DOHH2 (cell line): ENCODE measurements at regions not wholly inside any gene's neighbourhood (a gene's known extent, or its start where the extent isn't known, plus 50 kb on each side); places are given as distances from the start of the nearest gene placed in this dataset.
A peak's percentile ranks its signal among the peaks of the same experiment; 100 is the strongest.

Source experiments
- H3F3A ChIP-seq: fragments of 200-600 bp; sonication (generic), shearing (Covaris generic); 2 replicates; pipeline ENCODE4 v1.6.0; 2016; ENCODE audit warnings: antibody characterized with exemption, mild to moderate bottlenecking; ENCODE audit not compliant: control insufficient read depth, insufficient read depth
- H3K27ac ChIP-seq: fragments of 200-600 bp; sonication (generic); 2 replicates; pipeline ENCODE4 v1.5.1; 2014; ENCODE audit warnings: low read depth, mild to moderate bottlenecking, low read length, moderate library complexity
- H3K27me3 ChIP-seq: fragments of 200-600 bp; sonication (generic); 2 replicates; pipeline ENCODE4 v1.6.1; 2014; ENCODE audit warnings: mild to moderate bottlenecking, low read length, mixed read lengths; ENCODE audit not compliant: control insufficient read depth
- H3K36me3 ChIP-seq: fragments of 200-600 bp; sonication (generic); 2 replicates; pipeline ENCODE4 v1.6.1; 2014; ENCODE audit warnings: mild to moderate bottlenecking, low read length, moderate library complexity, mixed read lengths; ENCODE audit not compliant: control insufficient read depth
- H3K4me1 ChIP-seq: fragments of 200-600 bp; sonication (generic); 2 replicates; pipeline ENCODE4 v1.6.1; 2014; ENCODE audit warnings: mild to moderate bottlenecking, low read length, mixed read lengths; ENCODE audit not compliant: control insufficient read depth
- H3K4me2 ChIP-seq: fragments of 200-600 bp; sonication (generic); 2 replicates; pipeline ENCODE4 v1.6.0; 2014; ENCODE audit warnings: mild to moderate bottlenecking, low read length, moderate library complexity
- H3K4me3 ChIP-seq: fragments of 200-600 bp; sonication (generic); 2 replicates; pipeline ENCODE4 v1.5.1; 2014; ENCODE audit warnings: mild to moderate bottlenecking, low read length, mixed read lengths
- H3K79me2 ChIP-seq: fragments of 200-600 bp; sonication (generic); 2 replicates; pipeline ENCODE4 v1.6.1; 2014; ENCODE audit warnings: mild to moderate bottlenecking, low read length, mixed read lengths; ENCODE audit not compliant: control insufficient read depth
- H3K9me2 ChIP-seq: fragments of 200-600 bp; sonication (generic); replicated peaks from 2 replicates; pipeline ENCODE4 v1.6.1; 2014; ENCODE audit warnings: mild to moderate bottlenecking, low read length, mixed read lengths; ENCODE audit not compliant: control insufficient read depth
- H3K9me3 ChIP-seq: fragments of 200-600 bp; sonication (generic); 2 replicates; pipeline ENCODE4 v1.6.1; 2014; ENCODE audit warnings: antibody characterized with exemption, low read length, mixed read lengths; ENCODE audit not compliant: control insufficient read depth, insufficient read depth
- H4K20me1 ChIP-seq: fragments of 200-600 bp; sonication (generic); 2 replicates; pipeline ENCODE4 v1.6.0; 2014; ENCODE audit warnings: low read depth, mild to moderate bottlenecking, antibody characterized with exemption, low read length, moderate library complexity; ENCODE audit not compliant: control insufficient read depth, insufficient read depth
- EZH2phosphoT487 ChIP-seq: fragments of 200-600 bp; sonication (generic); IDR thresholded peaks from 2 replicates; pipeline ENCODE4 v1.6.1; 2017; ENCODE audit warnings: borderline replicate concordance, mild to moderate bottlenecking, antibody characterized with exemption, low read length, moderate library complexity, mixed read lengths
- TF ChIP-seq, protein P1 (sequence below): fragments of 200-600 bp; sonication (generic); IDR thresholded peaks from one replicate; pipeline ENCODE4 v1.5.1; 2014; ENCODE audit warnings: antibody characterized with exemption, mild to moderate bottlenecking, low read depth, low read length; ENCODE audit not compliant: poor library complexity, severe bottlenecking

DNA sequence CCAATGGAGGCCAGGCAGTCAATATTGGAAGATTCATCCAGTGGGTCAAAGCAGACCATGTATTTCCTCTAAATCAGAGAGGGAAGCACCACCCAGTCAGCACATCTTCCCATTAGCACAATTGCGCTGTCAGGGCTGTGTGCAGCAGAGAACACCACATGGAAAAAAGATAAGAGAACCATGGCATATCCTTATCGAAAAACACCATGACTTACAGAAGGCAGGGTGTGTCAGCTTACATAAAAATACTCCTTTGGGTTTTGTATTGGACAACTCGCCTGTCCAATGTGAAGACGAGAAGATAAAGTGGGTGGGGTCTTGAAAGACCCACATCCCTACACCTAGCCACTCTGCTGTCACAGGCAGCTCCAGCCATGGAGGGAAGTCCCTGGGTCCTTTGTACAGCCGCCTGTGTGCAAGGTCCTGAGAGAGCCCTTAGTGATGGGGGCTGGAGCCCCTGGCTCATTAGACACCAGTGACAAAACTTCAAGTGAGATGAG lies 71.9 kb upstream of the SPATA31E1 start:
- H3K4me2 ChIP-seq = no peak overlapping the region

DNA sequence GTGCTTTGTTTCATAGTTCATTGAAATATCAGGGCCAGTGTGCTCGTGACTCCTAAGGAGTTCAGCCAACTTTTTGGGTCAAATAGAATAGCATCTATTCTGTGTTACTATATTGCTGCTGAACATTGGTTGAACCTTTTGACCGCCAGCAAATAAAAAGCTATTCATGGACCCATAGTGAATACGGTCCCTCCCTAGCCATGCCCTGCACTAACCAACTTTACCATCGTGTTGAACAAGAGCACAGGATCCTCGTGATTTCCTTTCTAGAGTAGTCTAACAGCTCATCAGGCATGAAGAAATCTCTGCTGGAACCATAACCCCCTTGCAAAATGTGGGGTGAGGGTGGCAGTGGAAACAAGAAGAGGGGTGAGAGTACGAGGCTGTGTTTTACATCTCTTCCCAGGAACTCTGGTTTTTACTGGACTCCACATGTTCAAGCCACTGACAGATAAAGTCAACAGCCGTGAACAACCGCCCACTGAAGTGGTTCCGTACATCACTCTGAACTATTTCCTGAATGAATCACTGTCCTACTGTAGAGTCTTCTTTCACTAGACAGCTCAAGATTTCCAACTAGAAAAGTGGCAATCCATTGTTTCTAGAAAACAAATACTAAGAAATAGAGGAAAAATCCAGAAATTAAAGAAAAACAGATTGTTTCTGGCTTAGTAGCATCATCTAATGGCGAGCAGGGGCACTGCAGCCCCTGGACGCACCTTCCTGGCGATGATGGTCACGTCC lies 70.1 kb upstream of the SPATA31E1 start:
- Histone ChIP-seq H4K20me1 (no peaks in the 10 kb centered on the region), H3K36me3 (no peaks in the 10 kb centered on the region), H3K4me1 (no peaks in the 10 kb centered on the region), H3K27ac (no peak overlapping the region), H3K9me2 (no peaks in the 10 kb centered on the region), H3K27me3 (no peaks in the 10 kb centered on the region), H3K9me3 (no peaks in the 10 kb centered on the region), H3K4me3 (no peak overlapping the region), H3K4me2 (no peak overlapping the region), H3F3A (no peaks in the 10 kb centered on the region), H3K79me2 (no peaks in the 10 kb centered on the region)
- TF ChIP-seq, protein P1, sequence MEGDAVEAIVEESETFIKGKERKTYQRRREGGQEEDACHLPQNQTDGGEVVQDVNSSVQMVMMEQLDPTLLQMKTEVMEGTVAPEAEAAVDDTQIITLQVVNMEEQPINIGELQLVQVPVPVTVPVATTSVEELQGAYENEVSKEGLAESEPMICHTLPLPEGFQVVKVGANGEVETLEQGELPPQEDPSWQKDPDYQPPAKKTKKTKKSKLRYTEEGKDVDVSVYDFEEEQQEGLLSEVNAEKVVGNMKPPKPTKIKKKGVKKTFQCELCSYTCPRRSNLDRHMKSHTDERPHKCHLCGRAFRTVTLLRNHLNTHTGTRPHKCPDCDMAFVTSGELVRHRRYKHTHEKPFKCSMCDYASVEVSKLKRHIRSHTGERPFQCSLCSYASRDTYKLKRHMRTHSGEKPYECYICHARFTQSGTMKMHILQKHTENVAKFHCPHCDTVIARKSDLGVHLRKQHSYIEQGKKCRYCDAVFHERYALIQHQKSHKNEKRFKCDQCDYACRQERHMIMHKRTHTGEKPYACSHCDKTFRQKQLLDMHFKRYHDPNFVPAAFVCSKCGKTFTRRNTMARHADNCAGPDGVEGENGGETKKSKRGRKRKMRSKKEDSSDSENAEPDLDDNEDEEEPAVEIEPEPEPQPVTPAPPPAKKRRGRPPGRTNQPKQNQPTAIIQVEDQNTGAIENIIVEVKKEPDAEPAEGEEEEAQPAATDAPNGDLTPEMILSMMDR = peak; percentile 70
- no peak for TF ChIP-seq EZH2phosphoT487

More for the DNA sequence above, 71.9 kb upstream of the SPATA31E1 start:
- Histone ChIP-seq H3K79me2 (no peaks in the 10 kb centered on the region), H3F3A (no peaks in the 10 kb centered on the region), H3K4me3 (no peak overlapping the region), H3K36me3 (no peaks in the 10 kb centered on the region), H3K4me1 (no peaks in the 10 kb centered on the region), H3K9me2 (no peaks in the 10 kb centered on the region), H3K9me3 (no peaks in the 10 kb centered on the region), H3K27ac (no peak overlapping the region), H4K20me1 (no peaks in the 10 kb centered on the region), H3K27me3 (no peaks in the 10 kb centered on the region)
- no peak for TF ChIP-seq EZH2phosphoT487
- TF ChIP-seq, protein P1 = no peak

DNA sequence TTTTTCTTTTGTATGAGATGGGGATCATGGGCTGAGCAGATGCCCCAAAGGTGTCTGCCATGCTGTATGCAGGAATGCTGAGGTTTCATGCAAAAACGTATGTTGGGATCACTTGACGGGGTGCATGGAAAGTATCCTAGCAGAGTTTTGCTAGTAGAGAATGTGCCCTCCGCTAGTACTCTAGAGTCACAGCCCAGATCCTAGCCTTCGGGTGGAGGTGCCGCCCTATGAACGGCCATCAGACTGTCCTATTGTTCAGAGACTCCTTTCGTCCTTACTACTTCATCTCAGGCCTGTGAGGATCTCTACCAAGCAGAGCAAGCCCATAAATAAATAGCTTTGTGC lies 69.6 kb upstream of the SPATA31E1 start:
- H3K4me3 ChIP-seq = no peak overlapping the region
- H3K9me3 ChIP-seq = no peaks in the 10 kb centered on the region
- H3F3A ChIP-seq = no peaks in the 10 kb centered on the region
- H3K4me2 ChIP-seq = no peak overlapping the region
- no peaks in the 10 kb centered on the region for H3K27me3 ChIP-seq
- no peak for TF ChIP-seq EZH2phosphoT487
- TF ChIP-seq, protein P1 = no peak
- H3K9me2 ChIP-seq = no peaks in the 10 kb centered on the region
- no peaks in the 10 kb centered on the region for H4K20me1 ChIP-seq
- H3K36me3 ChIP-seq = no peaks in the 10 kb centered on the region
- H3K79me2 ChIP-seq = no peaks in the 10 kb centered on the region
- no peak overlapping the region for H3K27ac ChIP-seq
- no peaks in the 10 kb centered on the region for H3K4me1 ChIP-seq
